MM.1S (cell line): ENCODE measurements at regions not wholly inside any gene's neighbourhood (a gene's known extent, or its start where the extent isn't known, plus 50 kb on each side); places are given as distances from the start of the nearest gene placed in this dataset.

ENCODE experiments used
- DNase-seq: peaks from one replicate; pipeline ENCODE4 v3.0.0-alpha.2; 2015
- H2AFZ ChIP-seq: fragments of 300-600 bp; sonication (generic); 2 replicates; pipeline ENCODE4 v1.6.0; 2016; ENCODE audit warnings: antibody characterized with exemption, low read length
- H3F3A ChIP-seq: fragments of 300-600 bp; sonication (generic); 2 replicates; pipeline ENCODE4 v1.6.1; 2016; ENCODE audit warnings: mild to moderate bottlenecking, antibody characterized with exemption, low read length, moderate library complexity, mixed read lengths; ENCODE audit not compliant: insufficient read depth
- H3K27ac ChIP-seq: fragments of 300-600 bp; sonication (generic); 2 replicates; pipeline ENCODE4 v1.5.1; 2016; ENCODE audit warnings: mild to moderate bottlenecking, low read length
- H3K27me3 ChIP-seq: fragments of 300-600 bp; sonication (generic); replicated peaks from 2 replicates; pipeline ENCODE4 v1.6.0; 2016; ENCODE audit warnings: low read length; ENCODE audit not compliant: insufficient read depth
- H3K36me3 ChIP-seq: fragments of 300-600 bp; sonication (generic); replicated peaks from 2 replicates; pipeline ENCODE4 v1.6.1; 2016; ENCODE audit warnings: mild to moderate bottlenecking, low read length, mixed read lengths; ENCODE audit not compliant: insufficient read depth
- H3K4me1 ChIP-seq: fragments of 300-600 bp; sonication (generic); 2 replicates; pipeline ENCODE4 v1.6.1; 2016; ENCODE audit warnings: low read length, mixed read lengths
- H3K4me2 ChIP-seq: fragments of 300-600 bp; sonication (generic); 2 replicates; pipeline ENCODE4 v1.6.0; 2016; ENCODE audit warnings: low read depth, low read length
- H3K4me3 ChIP-seq: fragments of 300-600 bp; sonication (generic); 2 replicates; pipeline ENCODE4 v1.5.1; 2016; ENCODE audit warnings: low read length, mixed read lengths
- H3K79me2 ChIP-seq: fragments of 300-600 bp; sonication (generic); 2 replicates; pipeline ENCODE4 v1.6.1; 2016; ENCODE audit warnings: mixed run types, low read length, mixed read lengths
- H3K9ac ChIP-seq: fragments of 300-600 bp; sonication (generic); 2 replicates; pipeline ENCODE4 v1.6.1; 2016; ENCODE audit warnings: low read length, mixed read lengths
- H3K9me2 ChIP-seq: fragments of 300-600 bp; sonication (generic); replicated peaks from 2 replicates; pipeline ENCODE4 v1.6.1; 2016; ENCODE audit warnings: mild to moderate bottlenecking, low read length, mixed read lengths; ENCODE audit not compliant: insufficient read depth
- H3K9me3 ChIP-seq: fragments of 300-600 bp; sonication (generic); replicated peaks from 2 replicates; pipeline ENCODE4 v1.6.1; 2016; ENCODE audit warnings: mild to moderate bottlenecking, low read length, mixed read lengths; ENCODE audit not compliant: insufficient read depth
- H4K20me1 ChIP-seq: fragments of 300-600 bp; sonication (generic); 2 replicates; pipeline ENCODE4 v1.6.1; 2016; ENCODE audit warnings: mild to moderate bottlenecking, low read length, moderate library complexity, mixed read lengths; ENCODE audit not compliant: insufficient read depth
- CTCF ChIP-seq: fragments of 300-600 bp; sonication (generic); IDR thresholded peaks from 2 replicates; pipeline ENCODE4 v1.5.1; 2016; ENCODE audit warnings: antibody characterized with exemption, low read length, mixed read lengths
- EZH2 ChIP-seq: fragments of 300-600 bp; sonication (generic); optimal IDR thresholded peaks from 2 replicates; pipeline ENCODE3; 2017; ENCODE audit warnings: low read depth, mild to moderate bottlenecking, antibody characterized with exemption, low read length, mixed read lengths
- EZH2phosphoT487 ChIP-seq: fragments of 300-600 bp; sonication (generic); IDR thresholded peaks from 2 replicates; pipeline ENCODE4 v1.6.1; 2018; ENCODE audit warnings: antibody characterized with exemption, low read length

GRCh38 chr2:122451040-122451439 is 695.6 kb downstream of the TSN start:
- Histone ChIP-seq H3K4me3 (no peak overlapping the region), H3K4me2 (no peak overlapping the region), H3K9ac (no peak overlapping the region), H3K27me3 (no peaks in the 10 kb centered on the region), H4K20me1 (no peaks in the 10 kb centered on the region), H3K79me2 (no peaks in the 10 kb centered on the region), H3K27ac (no peak overlapping the region), H3K36me3 (no peaks in the 10 kb centered on the region), H3F3A (no peaks in the 10 kb centered on the region), H3K9me2 (no peaks in the 10 kb centered on the region), H3K4me1 (no peaks in the 10 kb centered on the region), H2AFZ (peak overlapping the region; percentile 43; the same call in 1 of the 2 replicates), H3K9me3 (no peaks in the 10 kb centered on the region)
- peak; percentile 43 for DNase-seq
- TF ChIP-seq EZH2 (no peak), CTCF (peak; percentile 68)

GRCh38 chr2:122451697-122452096 is 696.2 kb downstream of the TSN start:
- TF ChIP-seq EZH2 (no peak), CTCF (no peak), EZH2phosphoT487 (no peak)
- H3K9me3 ChIP-seq = no peaks in the 10 kb centered on the region
- no peak overlapping the region for H3K9ac ChIP-seq
- no peak overlapping the region for H2AFZ ChIP-seq
- H3K9me2 ChIP-seq = no peaks in the 10 kb centered on the region
- no peak overlapping the region for H3K27ac ChIP-seq
- no peaks in the 10 kb centered on the region for H4K20me1 ChIP-seq
- DNase-seq = no peak
- no peaks in the 10 kb centered on the region for H3K36me3 ChIP-seq
- H3K79me2 ChIP-seq = no peaks in the 10 kb centered on the region
- H3K27me3 ChIP-seq = no peaks in the 10 kb centered on the region
- H3K4me2 ChIP-seq = no peak overlapping the region
- H3F3A ChIP-seq = no peaks in the 10 kb centered on the region
- no peak overlapping the region for H3K4me3 ChIP-seq
- no peaks in the 10 kb centered on the region for H3K4me1 ChIP-seq

DNA sequence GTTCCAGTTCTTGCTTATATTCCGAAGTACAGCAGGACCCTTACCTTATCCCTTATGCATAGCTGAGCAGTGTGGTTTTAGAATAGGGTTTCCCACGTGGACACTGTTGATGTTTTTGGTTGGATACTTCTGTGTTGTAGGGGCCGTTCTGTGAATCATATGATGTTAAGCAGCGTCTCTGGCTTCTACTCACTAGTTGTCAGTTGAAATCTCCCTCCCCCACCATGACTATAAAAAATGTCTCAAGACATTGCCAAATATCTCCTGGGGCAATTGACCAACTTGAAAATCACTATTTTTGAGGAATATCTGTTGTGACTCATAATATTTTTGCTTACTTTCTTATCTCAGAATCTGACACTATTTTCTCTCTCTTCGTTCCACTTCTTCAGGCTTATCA is 713.7 kb downstream of the TSN start:
- H4K20me1 ChIP-seq = no peaks in the 10 kb centered on the region

More for the DNA sequence above, 713.7 kb downstream of the TSN start:
- no peaks in the 10 kb centered on the region for H3F3A ChIP-seq
- TF ChIP-seq EZH2 = no peak
- TF ChIP-seq EZH2phosphoT487 = no peak
- no peak for TF ChIP-seq CTCF
- no peak for DNase-seq
- H3K79me2 ChIP-seq = no peaks in the 10 kb centered on the region
- no peaks in the 10 kb centered on the region for H3K9me3 ChIP-seq
- no peak overlapping the region for H3K4me2 ChIP-seq
- H3K27ac ChIP-seq = no peak overlapping the region
- no peaks in the 10 kb centered on the region for H3K27me3 ChIP-seq
- H3K9ac ChIP-seq = no peak overlapping the region
- no peak overlapping the region for H2AFZ ChIP-seq
- H3K4me1 ChIP-seq = no peaks in the 10 kb centered on the region
- no peaks in the 10 kb centered on the region for H3K9me2 ChIP-seq
- H3K36me3 ChIP-seq = no peaks in the 10 kb centered on the region
- H3K4me3 ChIP-seq = no peak overlapping the region
